ENCODE measurements at regions not wholly inside any gene's neighbourhood (a gene's known extent, or its start where the extent isn't known, plus 50 kb on each side); places are given as distances from the start of the nearest gene placed in this dataset.

- TF ChIP-seq CTCF (IDR thresholded peaks at IDR 0.05; ENCODE audit: extremely low read depth in 1 of 2, insufficient read depth in 1 of 2, low read depth in 1 of 2, low read length in 2 of 2) (no peak), MAX (IDR thresholded peaks at IDR 0.05; ENCODE audit: insufficient read depth, insufficient read length) (no peak), POLR2AphosphoS5 (IDR thresholded peaks at IDR 0.05; ENCODE audit: insufficient read depth, low read depth, low read length) (no peak), EZH2 (IDR thresholded peaks at IDR 0.05; ENCODE audit: borderline replicate concordance, low read depth, low read length, severe bottlenecking) (no peak), JUN (IDR thresholded peaks at IDR 0.05; ENCODE audit: borderline replicate concordance, insufficient read depth, insufficient read length, low read depth) (no peak), POLR2A (IDR thresholded peaks at IDR 0.05; ENCODE audit: low read depth, low read length) (no peak), GATA2 (IDR thresholded peaks at IDR 0.05; ENCODE audit: insufficient read depth, insufficient read length, low read depth, low read length) (no peak), MYC (IDR thresholded peaks at IDR 0.05; ENCODE audit: low read depth, low read length) (no peak), FOS (IDR thresholded peaks at IDR 0.05; ENCODE audit: borderline replicate concordance, insufficient read depth, low read length) (no peak)
- ChIA-PET CTCF (no interaction called here), POLR2A (no interaction called here)
- Histone ChIP-seq H4K20me1 (replicated peaks; ENCODE audit: control insufficient read depth, extremely low read depth, insufficient read depth, low read length) (no peaks in the 10 kb centered on the region), H3K9me3 (replicated peaks; ENCODE audit: control insufficient read depth, insufficient read depth, low read length) (no peaks in the 10 kb centered on the region), H3K9ac (replicated peaks; ENCODE audit: extremely low read depth, insufficient read depth, low read length) (no peak overlapping the region), H3K27me3 (ENCODE audit: control insufficient read depth in 2 of 2, insufficient read depth in 2 of 2, low read length in 2 of 2) (no peaks in the 10 kb centered on the region), H3K4me2 (ENCODE audit: insufficient read depth, low read length) (no peak overlapping the region), H3K9me1 (replicated peaks; ENCODE audit: control insufficient read depth, extremely low read depth, insufficient read depth, low read length) (no peaks in the 10 kb centered on the region), H3K4me3 (replicated peaks in 1 of 3; ENCODE audit: insufficient read depth in 1 of 3, low read depth in 1 of 3, low read length in 3 of 3) (no peak overlapping the region), H3K36me3 (ENCODE audit: control insufficient read depth in 2 of 2, extremely low read depth in 1 of 2, insufficient read depth in 2 of 2, low read length in 2 of 2) (no peaks in the 10 kb centered on the region), H3K4me1 (ENCODE audit: control insufficient read depth, extremely low read depth, insufficient read depth, low read length) (no peaks in the 10 kb centered on the region), H3K27ac (ENCODE audit: insufficient read depth, low read depth, low read length) (no peak overlapping the region), H3K79me2 (ENCODE audit: control insufficient read depth, insufficient read depth, low read length) (no peaks in the 10 kb centered on the region), H2AFZ (ENCODE audit: low read depth, low read length) (no peak overlapping the region)
- intact Hi-C loops (cut with micrococcal nuclease) (no loop called here), dilution Hi-C loops (cut with MboI; ENCODE audit: extremely low pct_ligation_motif_present, low sequenced_read_pairs) (no loop called here)
- no peak for FAIRE-seq
- no TSS peak for BruUV-seq (replicated peaks)
- no peak for DNase-seq (ENCODE audit: low read depth, low spot score)
Measured at GRCh38 chr19:28514166-28514565, 698.8 kb downstream of the UQCRFS1 start.

Data from endothelial cell of umbilical vein (primary cell).